HL-60 (cell line): ENCODE measurements at regions not wholly inside any gene's neighbourhood (a gene's known extent, or its start where the extent isn't known, plus 50 kb on each side); places are given as distances from the start of the nearest gene placed in this dataset.
"Not testable (repeated sequence)": the region's sequence is repeated elsewhere in the genome, so short reads cannot be mapped to it uniquely, and the experiment has no call there.

Source experiments
- DNase-seq, 2 experiments: peaks; one replicate each; pipeline ENCODE4 v3.0.0-alpha.2; 2010 to 2020; ENCODE audit warnings: low read depth in 1 of 2, low spot score in 1 of 2
- H3K27ac ChIP-seq: fragments of 250-450 bp; sonication (Bioruptor Pico); replicated peaks from 2 replicates; pipeline ENCODE4 v1.5.1; 2020; ENCODE audit warnings: mild to moderate bottlenecking, moderate library complexity
- H3K27me3 ChIP-seq: fragments of 250-450 bp; sonication (Bioruptor Pico); 2 replicates; pipeline ENCODE4 v1.5.1; 2021; ENCODE audit warnings: mild to moderate bottlenecking, moderate library complexity; ENCODE audit not compliant: insufficient read depth, poor library complexity, severe bottlenecking
- H3K4me3 ChIP-seq: replicated peaks from 2 replicates; pipeline ENCODE4 v1.5.1; 2011; ENCODE audit warnings: mild to moderate bottlenecking, control low read depth, low read length; ENCODE audit not compliant: insufficient read depth
- GABPA ChIP-seq: IDR thresholded peaks from 2 replicates; pipeline ENCODE4 v1.6.1; 2012; ENCODE audit warnings: low read depth
- POLR2AphosphoS5 ChIP-seq: IDR thresholded peaks from 2 replicates; pipeline ENCODE4 v1.6.1; 2012; ENCODE audit warnings: low read depth
- SPI1 ChIP-seq: IDR thresholded peaks from 2 replicates; pipeline ENCODE4 v1.6.1; 2012; ENCODE audit warnings: low read depth, mild to moderate bottlenecking, borderline replicate concordance
- TF ChIP-seq, protein P1 (sequence below): IDR thresholded peaks from one replicate; pipeline ENCODE4 v1.5.1; 2011; ENCODE audit warnings: low read length, control low read depth, inconsistent platforms; ENCODE audit not compliant: insufficient read depth
- TF ChIP-seq, protein P2 (sequence below): IDR thresholded peaks from 2 replicates; pipeline ENCODE4 v1.6.1; 2012; ENCODE audit warnings: low read depth; ENCODE audit not compliant: insufficient replicate concordance

DNA sequence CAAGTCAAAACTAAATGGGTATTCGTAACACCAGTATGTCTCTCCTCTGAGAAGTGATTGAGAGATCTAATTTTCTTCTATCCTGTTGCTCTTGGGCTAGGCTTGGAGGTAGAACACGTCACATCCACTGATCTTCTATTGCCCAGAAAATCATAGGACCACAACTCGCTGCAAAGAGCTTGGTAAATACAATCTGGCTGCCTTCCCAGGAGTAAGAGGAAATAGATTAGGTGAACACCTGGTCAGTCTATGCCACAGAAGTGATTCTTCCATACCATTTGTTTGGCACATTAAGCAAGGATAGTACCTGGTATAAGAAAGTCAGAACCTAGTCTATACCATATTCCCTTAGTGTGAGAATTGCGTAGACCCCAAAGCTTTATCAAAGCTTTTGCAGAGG is 129.3 kb upstream of the PHYHIPL start:
- no peak overlapping the region for H3K27ac ChIP-seq
- TF ChIP-seq SPI1, result no peak
- TF ChIP-seq, protein P1, sequence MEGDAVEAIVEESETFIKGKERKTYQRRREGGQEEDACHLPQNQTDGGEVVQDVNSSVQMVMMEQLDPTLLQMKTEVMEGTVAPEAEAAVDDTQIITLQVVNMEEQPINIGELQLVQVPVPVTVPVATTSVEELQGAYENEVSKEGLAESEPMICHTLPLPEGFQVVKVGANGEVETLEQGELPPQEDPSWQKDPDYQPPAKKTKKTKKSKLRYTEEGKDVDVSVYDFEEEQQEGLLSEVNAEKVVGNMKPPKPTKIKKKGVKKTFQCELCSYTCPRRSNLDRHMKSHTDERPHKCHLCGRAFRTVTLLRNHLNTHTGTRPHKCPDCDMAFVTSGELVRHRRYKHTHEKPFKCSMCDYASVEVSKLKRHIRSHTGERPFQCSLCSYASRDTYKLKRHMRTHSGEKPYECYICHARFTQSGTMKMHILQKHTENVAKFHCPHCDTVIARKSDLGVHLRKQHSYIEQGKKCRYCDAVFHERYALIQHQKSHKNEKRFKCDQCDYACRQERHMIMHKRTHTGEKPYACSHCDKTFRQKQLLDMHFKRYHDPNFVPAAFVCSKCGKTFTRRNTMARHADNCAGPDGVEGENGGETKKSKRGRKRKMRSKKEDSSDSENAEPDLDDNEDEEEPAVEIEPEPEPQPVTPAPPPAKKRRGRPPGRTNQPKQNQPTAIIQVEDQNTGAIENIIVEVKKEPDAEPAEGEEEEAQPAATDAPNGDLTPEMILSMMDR, result no peak
- TF ChIP-seq, protein P2, sequence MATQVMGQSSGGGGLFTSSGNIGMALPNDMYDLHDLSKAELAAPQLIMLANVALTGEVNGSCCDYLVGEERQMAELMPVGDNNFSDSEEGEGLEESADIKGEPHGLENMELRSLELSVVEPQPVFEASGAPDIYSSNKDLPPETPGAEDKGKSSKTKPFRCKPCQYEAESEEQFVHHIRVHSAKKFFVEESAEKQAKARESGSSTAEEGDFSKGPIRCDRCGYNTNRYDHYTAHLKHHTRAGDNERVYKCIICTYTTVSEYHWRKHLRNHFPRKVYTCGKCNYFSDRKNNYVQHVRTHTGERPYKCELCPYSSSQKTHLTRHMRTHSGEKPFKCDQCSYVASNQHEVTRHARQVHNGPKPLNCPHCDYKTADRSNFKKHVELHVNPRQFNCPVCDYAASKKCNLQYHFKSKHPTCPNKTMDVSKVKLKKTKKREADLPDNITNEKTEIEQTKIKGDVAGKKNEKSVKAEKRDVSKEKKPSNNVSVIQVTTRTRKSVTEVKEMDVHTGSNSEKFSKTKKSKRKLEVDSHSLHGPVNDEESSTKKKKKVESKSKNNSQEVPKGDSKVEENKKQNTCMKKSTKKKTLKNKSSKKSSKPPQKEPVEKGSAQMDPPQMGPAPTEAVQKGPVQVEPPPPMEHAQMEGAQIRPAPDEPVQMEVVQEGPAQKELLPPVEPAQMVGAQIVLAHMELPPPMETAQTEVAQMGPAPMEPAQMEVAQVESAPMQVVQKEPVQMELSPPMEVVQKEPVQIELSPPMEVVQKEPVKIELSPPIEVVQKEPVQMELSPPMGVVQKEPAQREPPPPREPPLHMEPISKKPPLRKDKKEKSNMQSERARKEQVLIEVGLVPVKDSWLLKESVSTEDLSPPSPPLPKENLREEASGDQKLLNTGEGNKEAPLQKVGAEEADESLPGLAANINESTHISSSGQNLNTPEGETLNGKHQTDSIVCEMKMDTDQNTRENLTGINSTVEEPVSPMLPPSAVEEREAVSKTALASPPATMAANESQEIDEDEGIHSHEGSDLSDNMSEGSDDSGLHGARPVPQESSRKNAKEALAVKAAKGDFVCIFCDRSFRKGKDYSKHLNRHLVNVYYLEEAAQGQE, result no peak
- no peak for TF ChIP-seq POLR2AphosphoS5
- TF ChIP-seq GABPA, result no peak
- H3K4me3 ChIP-seq, result no peak overlapping the region
- no peak for DNase-seq
- H3K27me3 ChIP-seq, result no peaks in the 10 kb centered on the region

DNA sequence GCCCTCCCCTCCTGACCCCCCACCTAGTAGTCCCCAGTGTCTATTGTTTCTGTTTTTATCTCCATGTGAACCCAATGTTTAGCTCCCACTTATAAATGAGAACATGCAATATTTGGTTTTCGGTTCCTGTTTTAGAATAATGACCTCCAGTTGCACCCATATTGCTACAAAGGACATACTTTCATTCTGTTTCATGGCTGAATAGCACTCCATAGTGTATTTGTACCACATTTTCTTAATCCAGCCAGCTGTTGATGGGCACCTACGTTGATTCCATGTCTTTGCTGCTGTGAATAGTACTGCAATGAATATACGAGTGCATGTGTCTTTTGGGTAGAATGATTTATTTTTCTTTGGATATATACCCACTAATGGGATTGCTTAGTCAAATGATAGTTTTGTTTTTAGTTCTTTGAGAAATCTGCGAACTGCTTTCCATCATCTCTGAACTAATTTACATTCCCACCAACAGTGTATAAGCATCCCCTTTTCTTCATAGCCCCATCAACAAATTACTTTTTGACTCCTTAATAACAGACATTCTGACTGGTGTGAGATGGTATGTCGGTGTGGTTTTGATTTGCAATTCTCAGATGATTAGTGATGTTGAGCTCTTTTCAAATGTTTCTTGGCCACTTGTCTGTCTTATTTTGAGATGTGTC is 128.4 kb upstream of the PHYHIPL start:
- Histone ChIP-seq H3K27me3 (no peaks in the 10 kb centered on the region), H3K4me3 (no peak overlapping the region), H3K27ac (no peak overlapping the region)
- TF ChIP-seq, protein P1, result no peak
- TF ChIP-seq POLR2AphosphoS5 (no peak), SPI1 (no peak), GABPA (no peak)
- TF ChIP-seq, protein P2, result no peak
- DNase-seq, result no peak

DNA sequence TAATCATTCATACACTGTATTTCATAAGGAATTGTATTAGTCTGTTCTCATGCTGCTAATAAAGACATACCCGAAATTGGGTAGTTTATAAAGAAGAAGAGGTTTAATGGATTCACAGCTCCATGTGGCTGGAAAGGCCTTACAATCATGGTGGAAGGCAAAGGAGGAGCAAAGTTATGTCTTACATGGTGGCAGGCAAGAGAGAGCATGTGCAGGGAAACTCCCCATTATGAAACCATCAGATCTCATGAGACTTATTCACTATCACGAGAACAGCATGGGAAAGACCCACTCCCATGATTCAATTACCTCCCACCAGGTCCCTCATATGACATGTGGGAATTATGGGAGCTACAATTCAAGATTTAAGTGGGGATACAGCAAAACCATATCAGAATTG is 122.9 kb upstream of the PHYHIPL start:
- not testable (repeated sequence) for H3K4me3 ChIP-seq, DNase-seq, H3K27ac ChIP-seq, H3K27me3 ChIP-seq

DNA sequence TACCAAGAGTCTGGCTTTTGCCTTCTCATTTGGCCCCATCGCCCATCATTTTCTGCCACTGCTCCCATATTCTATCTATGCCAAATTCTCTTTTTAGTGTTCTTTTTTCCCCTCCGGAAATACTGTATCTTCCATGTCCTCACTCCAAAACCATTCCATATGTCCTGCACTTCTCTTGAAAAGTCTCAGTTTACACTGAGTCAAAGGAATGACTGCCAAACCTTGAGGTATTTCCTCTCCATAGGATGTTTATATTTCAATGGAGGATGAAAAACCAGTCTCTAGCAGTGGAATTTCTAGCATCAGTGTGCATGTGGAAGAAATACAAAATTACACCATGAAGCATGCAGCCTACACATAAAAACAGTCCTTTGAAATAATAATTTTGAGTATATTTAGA is 121.4 kb upstream of the PHYHIPL start:
- Histone ChIP-seq H3K27me3 (no peaks in the 10 kb centered on the region), H3K4me3 (no peak overlapping the region), H3K27ac (no peak overlapping the region)
- DNase-seq, result no peak
- TF ChIP-seq POLR2AphosphoS5 (no peak), SPI1 (no peak), GABPA (no peak)
- TF ChIP-seq, protein P2, result no peak
- TF ChIP-seq, protein P1, result no peak
